GM06990 (cell line): ENCODE measurements at regions not wholly inside any gene's neighbourhood (a gene's known extent, or its start where the extent isn't known, plus 50 kb on each side); places are given as distances from the start of the nearest gene placed in this dataset.

Experiments used
- DNase-seq: peaks from one replicate; pipeline ENCODE4 v3.0.0-alpha.2; 2011; ENCODE audit not compliant: insufficient read length; ENCODE audit errors: extremely low read depth
- H3K27me3 ChIP-seq: replicated peaks from 2 replicates; pipeline ENCODE4 v1.6.0; 2011; ENCODE audit warnings: low read length; ENCODE audit not compliant: control insufficient read depth, insufficient read depth
- H3K36me3 ChIP-seq: 2 replicates; pipeline ENCODE4 v1.5.1; 2011; ENCODE audit warnings: low read length; ENCODE audit not compliant: control insufficient read depth, insufficient read depth
- H3K4me3 ChIP-seq: replicated peaks from 2 replicates; pipeline ENCODE4 v1.5.1; 2011; ENCODE audit warnings: low read depth, mild to moderate bottlenecking, control low read depth, low read length
- TF ChIP-seq, protein P1 (sequence below): IDR thresholded peaks from 2 replicates; pipeline ENCODE4 v1.5.1; 2011; ENCODE audit warnings: low read length, control low read depth, mild to moderate bottlenecking, inconsistent platforms; ENCODE audit not compliant: insufficient read depth, poor library complexity, severe bottlenecking

- Histone ChIP-seq H3K4me3 (no peak overlapping the region), H3K27me3 (no peaks in the 10 kb centered on the region), H3K36me3 (no peaks in the 10 kb centered on the region)
- no peak for DNase-seq
- TF ChIP-seq, protein P1, sequence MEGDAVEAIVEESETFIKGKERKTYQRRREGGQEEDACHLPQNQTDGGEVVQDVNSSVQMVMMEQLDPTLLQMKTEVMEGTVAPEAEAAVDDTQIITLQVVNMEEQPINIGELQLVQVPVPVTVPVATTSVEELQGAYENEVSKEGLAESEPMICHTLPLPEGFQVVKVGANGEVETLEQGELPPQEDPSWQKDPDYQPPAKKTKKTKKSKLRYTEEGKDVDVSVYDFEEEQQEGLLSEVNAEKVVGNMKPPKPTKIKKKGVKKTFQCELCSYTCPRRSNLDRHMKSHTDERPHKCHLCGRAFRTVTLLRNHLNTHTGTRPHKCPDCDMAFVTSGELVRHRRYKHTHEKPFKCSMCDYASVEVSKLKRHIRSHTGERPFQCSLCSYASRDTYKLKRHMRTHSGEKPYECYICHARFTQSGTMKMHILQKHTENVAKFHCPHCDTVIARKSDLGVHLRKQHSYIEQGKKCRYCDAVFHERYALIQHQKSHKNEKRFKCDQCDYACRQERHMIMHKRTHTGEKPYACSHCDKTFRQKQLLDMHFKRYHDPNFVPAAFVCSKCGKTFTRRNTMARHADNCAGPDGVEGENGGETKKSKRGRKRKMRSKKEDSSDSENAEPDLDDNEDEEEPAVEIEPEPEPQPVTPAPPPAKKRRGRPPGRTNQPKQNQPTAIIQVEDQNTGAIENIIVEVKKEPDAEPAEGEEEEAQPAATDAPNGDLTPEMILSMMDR = no peak
These were observed 215.2 kb upstream of the ADAMTS9 start for GRCh38 chr3:64903006-64903405.

DNA sequence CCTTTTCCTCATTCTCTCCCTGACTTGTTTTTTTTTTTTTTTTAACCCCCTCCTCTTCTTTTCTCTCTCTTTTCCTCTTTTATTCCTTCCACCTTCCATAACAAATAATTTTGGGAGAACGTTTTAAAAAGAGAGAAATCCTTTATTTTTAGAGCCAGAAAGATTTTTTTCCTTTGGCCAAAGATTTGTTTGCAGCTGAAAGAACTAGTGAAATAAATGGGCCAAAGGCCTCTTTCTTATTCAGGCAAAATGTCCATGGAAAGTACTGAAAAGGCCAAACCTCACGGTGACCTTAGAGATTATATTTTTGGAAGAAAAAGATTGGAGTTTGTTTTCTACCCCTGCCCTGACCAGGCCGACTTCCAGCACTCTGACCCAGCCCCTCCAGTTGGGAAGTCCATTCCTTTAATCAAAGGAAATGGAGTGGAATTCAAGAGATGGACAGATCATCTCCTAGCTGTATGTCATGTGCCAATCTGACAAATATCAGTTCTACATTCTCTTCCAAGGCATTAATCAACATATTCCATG is 214.3 kb upstream of the ADAMTS9 start:
- DNase-seq = no peak
- TF ChIP-seq, protein P1 = no peak
- no peaks in the 10 kb centered on the region for H3K36me3 ChIP-seq
- no peaks in the 10 kb centered on the region for H3K27me3 ChIP-seq
- H3K4me3 ChIP-seq = no peak overlapping the region

GRCh38 chr3:64901522-64901885 is 213.7 kb upstream of the ADAMTS9 start:
- Histone ChIP-seq H3K36me3 (no peaks in the 10 kb centered on the region), H3K4me3 (no peak overlapping the region), H3K27me3 (no peaks in the 10 kb centered on the region)
- TF ChIP-seq, protein P1 = no peak
- no peak for DNase-seq

- Histone ChIP-seq H3K27me3 (no peaks in the 10 kb centered on the region), H3K4me3 (no peak overlapping the region), H3K36me3 (no peaks in the 10 kb centered on the region)
- TF ChIP-seq, protein P1 = no peak
- DNase-seq = no peak
These were observed 213.1 kb upstream of the ADAMTS9 start for GRCh38 chr3:64900617-64901521.

DNA sequence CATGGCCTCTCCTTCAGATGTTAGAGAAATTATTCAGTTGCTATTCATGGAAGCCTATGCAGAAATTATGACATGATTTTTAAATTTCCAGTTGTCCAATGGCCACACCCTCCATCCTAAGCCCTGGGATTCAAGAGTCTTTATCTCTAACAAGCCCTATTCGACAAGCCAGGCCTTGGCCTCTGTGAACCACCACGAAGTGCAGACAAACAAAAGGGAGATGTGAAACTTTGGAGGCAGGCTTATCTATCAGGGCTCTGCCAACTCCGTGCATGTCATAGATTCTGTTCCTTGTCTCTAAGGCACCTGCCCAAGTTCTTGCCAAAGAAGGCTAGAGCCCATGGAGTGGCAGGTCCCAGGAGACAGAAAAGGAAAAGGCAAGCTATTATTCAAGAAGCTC is 212.4 kb upstream of the ADAMTS9 start:
- no peak overlapping the region for H3K4me3 ChIP-seq
- no peaks in the 10 kb centered on the region for H3K36me3 ChIP-seq
- DNase-seq = no peak
- no peaks in the 10 kb centered on the region for H3K27me3 ChIP-seq
- TF ChIP-seq, protein P1 = no peak
